UCSD-AML1 (cell line): ENCODE measurements at regions not wholly inside any gene's neighbourhood (a gene's known extent, or its start where the extent isn't known, plus 50 kb on each side); places are given as distances from the start of the nearest gene placed in this dataset.

Experiments used
- DNase-seq: peaks from one replicate; lab custom pipeline; 2025; ENCODE audit not compliant: unreplicated experiment; lab: John Stamatoyannopoulos, UW

DNA sequence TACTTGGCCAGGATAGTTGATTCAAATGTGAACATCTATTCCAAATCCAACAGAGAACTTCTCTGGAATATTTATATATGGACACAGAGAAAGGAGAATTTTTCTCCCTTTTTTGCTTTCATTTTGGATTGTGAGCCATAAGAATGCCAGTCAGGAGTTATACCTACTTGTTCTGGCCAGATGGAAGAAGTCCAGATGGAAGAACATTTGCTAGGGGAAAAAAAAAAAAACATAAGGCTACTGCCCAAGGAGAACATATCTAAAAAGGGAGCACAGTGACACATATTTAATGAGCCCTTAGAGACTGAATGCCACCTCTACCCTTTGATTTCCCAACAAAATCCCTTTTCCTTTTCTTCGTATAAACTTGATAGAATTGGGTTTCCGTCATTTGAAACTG is 61.7 kb upstream of the PPP2R2B start:
- no peak for DNase-seq

DNA sequence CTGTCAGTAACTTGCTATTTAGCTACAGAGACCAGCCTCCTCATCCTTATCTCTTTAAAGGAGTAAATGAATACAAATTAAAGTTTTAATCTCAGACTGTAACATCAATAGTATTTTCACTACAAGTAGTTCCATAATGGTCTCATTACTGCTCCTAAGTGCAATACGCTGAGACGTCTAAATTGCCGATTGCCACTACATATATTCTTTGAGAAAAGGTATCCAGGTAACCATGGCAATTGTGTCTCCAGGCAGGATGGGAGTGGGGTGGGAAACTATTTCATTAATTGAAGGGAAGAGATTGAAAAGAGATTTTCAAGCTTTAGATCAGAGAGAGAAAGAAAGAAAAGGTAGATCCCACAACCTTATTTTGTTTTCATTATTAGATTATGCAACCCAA is 65.5 kb upstream of the PPP2R2B start:
- no peak for DNase-seq

DNA sequence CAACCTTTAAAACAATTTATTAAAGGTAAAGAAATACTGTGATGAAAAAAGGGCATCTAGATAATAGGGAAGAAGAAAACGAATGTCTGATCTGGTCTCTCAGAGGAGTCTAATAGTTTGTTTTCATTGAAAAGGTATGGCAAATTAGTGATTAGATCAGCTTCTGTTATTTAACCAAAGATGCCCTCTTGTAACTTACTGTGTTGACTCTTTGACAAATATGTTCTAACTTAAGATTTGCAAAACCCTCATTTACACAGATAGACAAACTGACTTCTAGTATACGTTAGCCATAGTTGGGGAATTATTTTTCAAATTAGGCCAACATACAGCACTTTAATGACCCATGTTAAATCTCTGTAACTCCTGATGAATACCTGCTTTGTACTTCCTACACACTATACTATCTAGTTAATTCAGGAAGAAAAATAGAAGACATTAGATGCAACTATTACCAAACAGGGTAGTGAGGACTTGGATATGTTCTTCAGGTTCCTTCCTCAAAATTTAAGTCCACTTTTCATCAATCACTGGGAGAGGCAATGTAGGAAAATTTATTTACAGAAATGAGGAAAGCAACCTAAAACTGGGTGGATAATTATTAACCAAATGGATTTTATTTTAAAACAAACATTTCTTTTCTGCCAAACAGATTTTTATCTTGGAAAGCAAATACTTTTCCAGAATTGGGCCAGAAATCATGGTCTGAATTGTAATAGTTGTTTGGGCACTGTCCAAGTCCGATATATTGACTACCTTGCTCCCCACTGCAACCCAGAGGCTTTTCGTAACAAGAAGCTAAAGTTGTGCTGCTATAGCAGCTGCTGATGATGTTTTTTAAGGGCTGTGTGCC is 66.4 kb upstream of the PPP2R2B start:
- no peak for DNase-seq

DNA sequence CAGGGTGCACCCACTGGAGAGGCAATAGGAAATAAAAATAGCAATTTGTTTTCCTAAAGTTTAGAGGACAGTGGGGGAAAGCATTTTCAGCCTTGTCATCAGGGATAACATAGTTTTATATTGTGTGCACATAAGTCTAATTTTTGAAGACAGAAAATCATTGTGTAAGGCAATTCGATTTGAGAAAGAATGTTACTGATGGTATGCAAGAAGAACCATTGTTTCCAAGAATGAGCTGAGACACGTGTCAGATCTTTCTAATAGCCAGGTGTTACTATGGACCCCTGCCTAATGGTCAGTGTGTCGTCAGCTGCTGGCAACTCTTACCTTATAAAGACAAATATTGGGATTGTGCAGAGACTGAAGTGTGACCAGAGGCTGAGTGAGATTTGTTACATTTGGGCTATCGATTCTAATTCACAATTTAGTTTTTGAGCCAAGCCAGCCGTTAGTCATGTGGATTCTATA is 67.1 kb upstream of the PPP2R2B start:
- no peak for DNase-seq

DNA sequence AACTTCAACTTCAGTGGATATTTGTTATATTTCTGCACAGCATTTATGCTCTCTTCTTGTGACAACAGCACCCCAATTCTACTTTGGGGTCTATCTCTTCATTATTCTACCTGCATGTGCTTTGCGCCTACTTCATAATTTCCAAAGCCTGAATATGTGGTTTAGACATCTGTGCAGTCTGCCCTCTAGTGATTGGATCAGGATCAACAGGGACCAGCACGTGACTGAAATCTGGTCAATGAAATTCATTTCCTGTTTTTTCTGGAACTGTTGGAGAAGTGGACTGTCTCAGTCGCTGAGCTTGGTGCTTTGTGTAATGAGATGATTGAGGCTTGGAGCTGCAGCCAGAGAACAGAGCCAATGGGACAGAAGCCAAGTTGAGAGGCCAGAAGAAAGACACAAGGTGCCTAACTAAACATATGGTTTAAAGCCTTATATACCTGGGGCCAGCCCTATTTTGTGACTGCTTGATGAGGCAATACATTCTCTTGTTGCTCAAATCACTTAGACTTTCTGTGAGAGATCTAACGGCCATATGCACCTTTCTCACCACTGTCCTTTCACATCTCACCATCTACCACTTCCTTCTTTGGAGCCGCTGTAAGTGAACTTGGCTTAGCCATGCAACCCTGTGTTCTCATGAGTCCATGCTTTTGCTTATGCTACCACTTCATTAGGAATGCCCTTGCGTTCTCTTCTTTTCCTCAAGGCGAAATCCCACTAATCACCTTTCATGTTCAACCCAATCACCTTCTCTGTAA is 68.8 kb upstream of the PPP2R2B start:
- DNase-seq = peak; percentile 9

DNA sequence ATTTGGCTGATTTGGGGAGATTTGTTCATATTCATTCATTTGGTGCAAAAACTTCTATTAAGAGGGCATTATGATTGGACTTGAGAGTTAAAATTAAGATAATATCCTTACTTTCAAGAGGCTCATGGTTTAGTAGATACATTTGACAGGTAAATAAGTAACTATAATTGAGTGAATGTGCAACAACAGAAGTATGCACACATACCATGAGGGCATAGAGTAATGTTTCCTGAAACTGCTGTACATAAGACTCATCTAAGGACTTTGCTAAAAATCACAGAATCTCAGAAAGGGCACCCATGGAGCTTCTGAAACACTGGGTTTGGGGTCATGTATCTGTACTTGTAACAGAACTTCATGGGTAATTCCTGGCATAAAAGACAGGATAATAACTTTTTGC is 70.1 kb upstream of the PPP2R2B start:
- no peak for DNase-seq

DNA sequence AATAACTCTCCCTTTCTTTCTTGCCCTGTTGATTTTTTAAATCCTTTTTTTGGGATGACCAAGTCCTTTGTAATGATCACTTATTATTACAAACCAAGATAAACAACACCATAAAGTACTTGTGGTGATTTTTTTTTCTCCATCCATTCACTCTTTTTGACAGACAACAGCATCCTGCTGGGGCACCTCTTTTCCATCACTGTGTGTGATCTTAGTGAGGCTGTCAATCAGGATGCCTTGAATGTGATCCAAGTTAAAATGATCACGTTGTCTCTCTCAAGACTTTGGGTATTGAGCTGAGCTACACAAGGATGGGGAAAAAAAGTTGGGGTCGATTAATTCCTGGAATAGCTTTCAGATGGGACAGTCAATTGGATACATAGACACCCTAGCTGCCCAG is 73.6 kb upstream of the PPP2R2B start:
- no peak for DNase-seq

DNA sequence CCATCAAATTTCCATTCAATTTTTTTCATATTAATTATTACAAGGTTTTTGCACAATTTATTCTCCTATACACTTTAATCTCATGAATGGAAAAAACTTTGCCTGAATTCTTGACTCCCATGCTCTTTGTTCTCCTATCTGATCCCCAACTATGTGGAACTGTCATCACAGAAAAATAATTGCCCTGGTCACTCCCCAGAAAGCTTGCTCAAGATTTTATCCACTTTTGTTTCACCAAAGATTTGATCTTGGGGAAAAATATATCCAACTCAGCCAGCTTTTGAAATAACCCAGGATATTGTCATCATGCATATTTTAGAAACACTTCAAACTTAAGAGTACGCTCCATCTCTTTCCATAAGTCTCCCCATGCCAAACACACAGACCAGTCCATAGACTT is 77.7 kb upstream of the PPP2R2B start:
- no peak for DNase-seq

DNA sequence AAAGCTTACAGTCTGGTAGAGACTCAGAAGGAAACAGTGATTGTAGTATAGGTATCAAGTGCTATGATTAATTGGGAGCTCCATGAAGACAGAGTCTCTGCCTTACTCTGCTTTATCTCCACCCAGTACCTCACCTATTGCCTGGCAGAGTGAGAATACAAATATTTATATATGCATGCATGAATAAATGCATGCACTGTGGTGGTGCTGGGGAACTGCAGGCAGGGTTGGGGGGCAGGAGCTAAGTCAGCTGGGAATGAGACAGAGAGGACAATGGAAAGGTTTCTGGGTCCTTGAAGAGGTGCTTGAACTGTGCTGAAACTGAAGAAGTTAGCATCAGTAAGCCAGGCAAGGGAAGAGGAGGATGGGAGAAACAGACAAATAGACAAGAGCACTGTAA is 80.8 kb upstream of the PPP2R2B start:
- no peak for DNase-seq

DNA sequence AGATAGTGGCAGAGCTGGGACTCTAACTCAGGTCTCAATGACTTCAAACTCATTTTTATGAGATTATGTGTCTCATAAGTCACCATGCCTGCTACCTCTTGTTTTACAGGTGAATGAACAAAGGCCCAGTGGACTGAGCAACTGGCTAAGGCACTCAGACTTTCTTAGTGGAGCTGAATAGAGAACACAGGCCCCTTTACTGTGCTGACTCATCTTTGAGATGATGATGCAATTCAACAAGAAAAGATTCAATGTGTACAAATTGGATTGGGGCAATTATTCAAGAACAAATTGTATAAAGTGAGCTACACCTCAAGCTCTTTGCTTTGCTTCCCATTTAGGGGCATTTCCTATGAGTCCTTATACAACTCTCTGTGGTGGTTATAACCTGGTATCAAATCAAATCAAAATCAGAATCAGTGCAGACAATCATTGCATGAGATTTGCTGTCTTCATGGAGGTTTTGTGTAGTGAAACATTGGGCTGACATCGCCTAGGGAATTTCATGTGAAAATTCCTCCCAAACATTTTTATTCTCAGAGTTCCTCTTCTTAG is 84.3 kb upstream of the PPP2R2B start:
- no peak for DNase-seq

DNA sequence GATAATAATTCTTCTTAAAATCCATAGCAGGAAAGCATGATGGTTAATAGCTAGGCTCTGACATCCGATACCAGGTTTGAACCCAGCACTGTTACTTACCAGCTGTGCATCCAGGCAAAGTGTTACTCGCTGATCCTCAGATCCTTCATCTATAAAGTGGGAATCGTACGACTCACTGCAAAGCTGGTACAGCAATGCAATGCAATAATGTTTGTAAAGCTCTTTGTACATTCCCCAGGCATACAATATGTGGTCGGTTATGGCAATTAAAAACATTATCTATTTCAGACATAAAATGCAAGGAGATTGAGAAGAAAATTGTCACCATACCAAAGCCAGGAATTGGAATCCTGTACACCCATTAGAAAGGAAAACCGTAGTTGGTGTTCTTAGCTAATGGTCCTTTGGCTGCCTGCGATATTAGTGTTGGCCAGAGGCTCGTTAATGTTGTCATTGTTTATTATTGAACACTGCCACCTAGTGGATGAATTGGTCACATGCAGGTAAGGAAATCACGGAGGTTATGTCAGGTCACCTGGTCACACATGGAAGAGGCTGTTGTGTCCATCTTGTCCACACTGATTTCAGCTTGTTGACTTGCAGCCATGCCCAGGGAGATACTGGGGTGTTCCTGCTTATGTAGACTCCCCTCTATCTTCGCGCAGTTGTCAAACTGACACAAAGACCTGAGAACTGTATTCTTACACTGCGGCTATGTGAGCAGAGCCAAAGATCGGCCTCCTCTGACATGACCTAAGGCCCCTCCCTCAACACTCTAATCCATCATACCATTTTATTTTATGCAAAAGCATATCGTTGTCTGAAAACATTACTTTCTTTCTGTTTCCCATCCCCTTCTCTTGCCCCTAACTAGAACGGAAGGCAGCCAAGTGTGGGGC is 87.5 kb upstream of the PPP2R2B start:
- peak; percentile 11 for DNase-seq

DNA sequence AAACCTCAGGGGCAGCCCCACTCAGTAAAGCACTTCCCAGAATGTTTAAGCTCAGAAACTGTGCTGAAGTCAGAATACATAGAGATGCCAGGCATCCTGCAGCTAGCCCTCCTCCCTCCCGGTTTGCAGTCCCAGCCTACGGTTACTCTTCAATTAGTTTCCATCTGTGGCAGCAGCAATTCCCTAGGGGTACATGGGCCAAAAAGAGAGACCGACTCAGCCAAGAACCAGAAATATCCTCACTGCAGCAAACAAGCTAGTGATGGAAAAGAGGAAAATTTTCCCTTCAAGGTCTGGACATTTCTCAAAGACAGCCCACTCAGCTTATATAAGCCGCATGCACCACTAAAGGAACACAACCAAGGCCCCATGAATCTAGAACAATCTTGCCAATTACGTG is 89.1 kb upstream of the PPP2R2B start:
- DNase-seq = no peak

DNA sequence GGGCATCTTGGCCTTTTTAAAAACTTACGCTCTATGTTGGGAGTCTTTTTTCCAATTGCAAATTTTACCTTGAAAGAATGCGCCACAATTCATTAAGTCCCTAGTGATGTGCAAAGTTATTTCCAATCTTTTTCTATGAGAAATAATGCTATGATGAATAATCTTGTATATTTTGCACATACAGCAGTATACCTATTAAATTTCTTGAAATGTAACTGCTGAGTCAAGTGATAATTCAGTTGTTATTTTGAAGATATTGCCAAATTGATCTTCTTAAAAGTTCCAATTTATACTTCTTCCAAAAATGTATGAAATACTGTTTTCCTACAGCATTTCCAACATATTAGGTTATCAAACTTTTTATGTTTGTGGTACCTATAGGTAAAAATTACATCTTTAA is 92.8 kb upstream of the PPP2R2B start:
- DNase-seq = no peak

DNA sequence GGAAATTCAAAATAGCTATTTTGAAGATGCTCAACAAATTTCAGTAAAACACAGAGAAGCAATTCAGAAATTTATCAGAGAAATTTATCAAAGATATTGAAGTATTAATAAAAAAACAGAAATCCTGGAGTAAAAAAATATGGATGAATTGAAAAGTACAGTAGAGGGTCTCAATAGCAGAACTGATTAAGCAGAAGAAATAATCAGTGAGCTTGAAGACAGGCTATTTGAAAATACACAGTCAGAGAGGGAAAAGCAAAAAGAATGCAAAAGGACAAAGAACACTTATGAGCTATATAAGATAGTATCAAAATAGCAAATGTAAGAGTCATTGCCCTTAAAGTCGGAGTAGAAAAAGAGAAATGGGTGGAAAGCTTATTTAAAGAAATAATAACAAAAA is 107.9 kb upstream of the PPP2R2B start:
- DNase-seq = no peak

DNA sequence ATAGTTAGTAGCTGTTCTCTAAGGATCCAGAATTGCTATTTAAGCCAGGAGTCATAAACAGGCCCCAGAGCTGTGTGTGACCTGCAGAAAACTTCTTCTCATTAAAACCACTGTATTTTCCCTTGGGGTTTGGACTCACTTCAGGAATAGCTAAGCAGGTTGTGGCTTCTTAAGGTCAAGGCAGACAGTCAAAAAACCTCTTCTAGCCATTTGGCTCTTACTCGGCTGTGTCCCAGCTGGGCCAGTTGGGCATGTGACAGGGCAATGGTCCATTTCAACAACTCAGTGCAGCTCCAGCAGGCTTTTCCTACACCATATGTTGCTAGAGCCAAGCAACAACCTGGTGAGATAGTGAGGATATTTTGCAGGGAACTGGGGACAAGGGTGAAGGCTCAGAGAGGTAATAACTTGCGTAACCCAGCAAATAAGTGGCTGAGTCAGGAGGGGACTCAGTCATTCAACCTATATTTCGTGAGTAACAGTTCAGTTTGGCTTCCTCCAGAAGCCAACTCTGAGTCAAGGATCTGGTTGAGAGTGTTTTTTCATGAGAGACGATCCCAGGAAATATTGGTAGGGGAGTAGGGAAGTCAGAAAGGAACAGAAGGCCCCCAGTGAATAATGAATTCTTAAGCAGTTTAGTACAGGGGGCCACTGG is 115.4 kb upstream of the PPP2R2B start:
- DNase-seq = no peak

DNA sequence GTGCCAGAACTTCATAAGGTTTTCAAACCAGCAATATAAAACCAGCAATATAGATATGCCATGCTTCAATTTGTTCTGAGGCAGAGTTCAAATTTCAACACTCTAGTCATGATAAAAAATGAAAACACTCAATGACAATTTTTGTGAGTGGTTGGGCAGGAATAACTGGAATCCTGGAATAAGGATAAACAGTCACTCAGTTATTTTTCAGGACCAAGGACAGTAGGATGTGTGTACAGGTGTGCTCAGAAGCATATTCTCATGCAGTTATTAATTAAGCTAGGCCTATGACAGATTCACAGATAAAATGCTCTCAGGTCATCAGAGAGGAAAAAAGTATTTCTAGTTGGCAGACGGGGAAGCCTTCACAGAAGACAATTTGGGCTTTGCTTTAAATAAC is 117.3 kb upstream of the PPP2R2B start:
- DNase-seq = no peak

DNA sequence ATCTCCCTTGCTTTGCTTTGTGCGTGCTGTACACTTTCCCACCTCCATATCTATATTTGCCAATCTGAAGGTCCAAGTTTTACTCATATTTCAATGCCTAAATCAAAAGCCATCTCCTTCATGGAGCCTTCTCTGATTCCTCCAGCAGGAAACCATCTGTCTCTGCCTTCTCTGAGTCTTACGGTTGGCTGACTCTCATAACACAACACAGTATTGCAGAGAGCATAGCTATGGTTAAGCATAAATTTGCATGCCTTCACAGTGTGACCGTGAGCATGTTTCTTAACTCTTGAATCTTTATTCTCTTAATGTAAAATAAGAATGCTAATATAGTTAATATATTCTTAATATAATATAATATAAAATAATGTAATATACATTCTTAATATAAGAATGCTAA is 136.8 kb upstream of the PPP2R2B start:
- DNase-seq = no peak

DNA sequence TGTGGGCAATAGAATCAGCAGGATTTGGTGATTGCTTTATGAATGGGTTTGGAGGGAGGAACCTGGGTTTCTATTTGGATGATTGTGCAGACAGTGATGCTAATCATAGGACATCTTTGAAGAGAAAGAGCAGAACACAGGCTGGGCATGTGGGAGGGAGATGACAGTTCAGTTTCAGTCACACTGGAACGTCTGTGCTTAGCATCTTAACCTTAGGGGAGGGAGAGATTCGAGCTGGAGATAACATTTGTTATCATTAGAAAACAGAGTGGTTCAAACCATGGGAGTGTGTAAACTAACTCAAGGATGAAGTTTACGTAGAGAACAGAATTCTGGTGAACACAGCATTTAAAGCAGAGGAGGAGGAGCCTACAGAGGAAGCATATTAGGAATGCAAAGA is 138.6 kb upstream of the PPP2R2B start:
- DNase-seq = no peak

DNA sequence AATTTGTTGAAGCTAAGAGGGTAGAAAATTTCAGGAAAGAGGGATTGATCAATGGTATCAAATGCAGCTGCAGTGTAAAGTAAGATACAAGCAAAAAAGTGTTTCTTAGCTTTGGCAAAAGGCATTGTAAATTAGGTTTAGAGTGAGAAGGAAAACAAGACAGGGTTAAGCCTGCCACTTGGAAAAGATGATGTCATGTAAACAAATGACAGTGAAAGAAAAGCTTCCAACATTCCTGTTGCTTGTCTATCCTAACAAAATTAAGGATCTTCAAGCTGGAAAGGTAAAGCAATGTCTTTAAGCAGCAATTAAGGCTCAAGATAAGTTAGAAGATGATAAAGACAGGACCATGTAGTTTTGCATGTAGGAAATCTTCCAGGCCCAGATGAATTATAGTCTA is 139.1 kb upstream of the PPP2R2B start:
- DNase-seq = no peak

DNA sequence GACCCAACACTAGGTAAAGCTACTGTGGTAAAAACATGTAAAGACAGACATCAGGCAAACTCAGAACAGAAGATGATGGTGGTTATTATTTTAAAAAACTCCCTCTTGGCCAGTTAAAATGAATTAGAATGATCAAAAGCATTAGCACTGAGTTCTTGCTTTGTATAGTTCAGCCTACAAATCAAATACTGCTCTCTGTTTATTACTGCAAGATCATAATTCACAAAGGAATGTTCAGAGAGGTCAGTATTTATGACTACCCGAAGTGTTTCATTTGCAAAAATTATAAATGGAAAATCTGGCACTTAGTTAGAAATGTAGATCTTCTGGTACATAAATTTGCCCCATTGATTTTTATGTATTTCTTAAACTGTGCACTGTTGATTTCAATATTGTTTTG is 140.3 kb upstream of the PPP2R2B start:
- DNase-seq = no peak
